Panc1 (cell line): ENCODE measurements at regions not wholly inside any gene's neighbourhood (a gene's known extent, or its start where the extent isn't known, plus 50 kb on each side); places are given as distances from the start of the nearest gene placed in this dataset.
"Not testable (repeated sequence)": the region's sequence is repeated elsewhere in the genome, so short reads cannot be mapped to it uniquely, and the experiment has no call there.

Source experiments
- ATAC-seq: fragments of 200-7000 bp; cut with Tn5 transposase; 2 replicates; pipeline ENCODE4 v1.9.1; 2020; ENCODE audit warnings: mild to moderate bottlenecking, moderate library complexity
- BruUV-seq: library from RNA; stranded (reverse); fragments of 400-500 nt; replicated peaks from 2 replicates; lab custom pipeline; 2021; lab: Mats Ljungman, UMichigan
- CTCF ChIA-PET: fragments of 300-600 bp; sonication (Branson Sonifier 250); formaldehyde crosslinking; loops from one replicate; lab custom pipeline; 2022; ENCODE audit warnings: antibody characterized with exemption; lab: Charles Lee
- POLR2A ChIA-PET: fragments of 300-600 bp; sonication (Branson Sonifier 250); formaldehyde crosslinking; loops from one replicate; lab custom pipeline; 2022; ENCODE audit warnings: antibody characterized with exemption; lab: Charles Lee
- DNase-seq: peaks from one replicate; pipeline ENCODE4 v3.0.0-alpha.2; 2010; ENCODE audit warnings: low read depth, low spot score
- H3K27ac ChIP-seq: 2 replicates; pipeline ENCODE4 v1.5.1; 2011; ENCODE audit warnings: mild to moderate bottlenecking, low read length, inconsistent platforms
- H3K27me3 ChIP-seq: fragments of 200-500 bp; sonication (Bioruptor generic); 2 replicates; pipeline ENCODE4 v1.6.0; 2014; ENCODE audit warnings: low read length, inconsistent platforms; ENCODE audit not compliant: control insufficient read depth, insufficient read depth
- H3K36me3 ChIP-seq: fragments of 200-500 bp; sonication (Bioruptor generic); 2 replicates; pipeline ENCODE4 v1.5.1; 2014; ENCODE audit warnings: inconsistent platforms, mild to moderate bottlenecking, low read length, moderate library complexity; ENCODE audit not compliant: control insufficient read depth, insufficient read depth
- H3K4me1 ChIP-seq: 2 replicates; pipeline ENCODE4 v1.5.1; 2011; ENCODE audit warnings: inconsistent platforms, mild to moderate bottlenecking, low read length, moderate library complexity; ENCODE audit not compliant: control insufficient read depth, insufficient read depth
- H3K4me3 ChIP-seq, 2 experiments: 2 replicates each; pipeline ENCODE4 v1.5.1; 2011 to 2012; ENCODE audit warnings: low read depth in 2 of 2, low read length in 2 of 2, mild to moderate bottlenecking in 2 of 2, inconsistent platforms in 1 of 2, moderate library complexity in 1 of 2
- H3K9me3 ChIP-seq: fragments of 200-500 bp; sonication (Bioruptor generic); 2 replicates; pipeline ENCODE4 v1.5.1; 2014; ENCODE audit warnings: low read depth, mild to moderate bottlenecking, inconsistent platforms, low read length, moderate library complexity; ENCODE audit not compliant: control insufficient read depth, insufficient read depth
- CTCF ChIP-seq: fragments of 450-650 bp; IDR thresholded peaks from 2 replicates; pipeline ENCODE4 v1.5.1; 2017; ENCODE audit warnings: mild to moderate bottlenecking
- POLR2AphosphoS5 ChIP-seq: IDR thresholded peaks from 2 replicates; pipeline ENCODE4 v1.6.1; 2012; ENCODE audit warnings: mild to moderate bottlenecking, low read depth, low read length, moderate library complexity
- REST ChIP-seq, 2 experiments: IDR thresholded peaks; 2 replicates each; pipeline ENCODE4 v1.6.1; 2011 to 2012; ENCODE audit warnings: low read depth in 2 of 2, control low read depth in 1 of 2, low read length in 1 of 2, mild to moderate bottlenecking in 1 of 2, moderate library complexity in 1 of 2; ENCODE audit not compliant: insufficient read depth in 1 of 2
- SIN3A ChIP-seq: IDR thresholded peaks from 2 replicates; pipeline ENCODE4 v1.6.1; 2012; ENCODE audit warnings: low read depth, mild to moderate bottlenecking, low read length, moderate library complexity, borderline replicate concordance; ENCODE audit not compliant: insufficient read depth
- TCF7L2 ChIP-seq: IDR thresholded peaks from 2 replicates; pipeline ENCODE4 v1.6.1; 2011; ENCODE audit warnings: mild to moderate bottlenecking, low read depth, low read length, inconsistent platforms
- in situ Hi-C: cut with HindIII; loops from 2 replicates; pipeline ENCODE4 v1.10.0; 2016; ENCODE audit warnings: low sequenced_read_pairs, low pct_unique_long_range_greater_than_20kb
- intact Hi-C: fragments of 100-400 bp; cut with micrococcal nuclease; formaldehyde crosslinking; loops from one replicate; pipeline ENCODE4 v1.10.0; 2022; ENCODE audit not compliant: unreplicated experiment

- no peak for ATAC-seq
- no peak for DNase-seq
- CTCF ChIA-PET: no interaction called here
- POLR2A ChIA-PET: no interaction called here
- Histone ChIP-seq H3K27me3 (no peaks in the 10 kb centered on the region), H3K27ac (no peak overlapping the region), H3K4me1 (no peaks in the 10 kb centered on the region), H3K9me3 (no peaks in the 10 kb centered on the region), H3K4me3 (no peak overlapping the region), H3K36me3 (no peaks in the 10 kb centered on the region)
- no TSS peak for BruUV-seq
- in situ Hi-C loops (no loop called here), intact Hi-C loops (loop anchor here (10.0 kb wide), 1 partner anchor 1976 kb away; no protein-coding TSS in a partner anchor)
- no peak for TF ChIP-seq CTCF
- TF ChIP-seq REST (IDR thresholded peaks at IDR 0.05; ENCODE audit: insufficient read depth in 1 of 2, low read depth in 2 of 2, low read length in 1 of 2): no peak
- TF ChIP-seq TCF7L2: no peak
- TF ChIP-seq POLR2AphosphoS5: no peak
- no peak for TF ChIP-seq SIN3A
These were observed 1073.1 kb downstream of the EPHA3 start for GRCh38 chr3:90180543-90180942.

DNA sequence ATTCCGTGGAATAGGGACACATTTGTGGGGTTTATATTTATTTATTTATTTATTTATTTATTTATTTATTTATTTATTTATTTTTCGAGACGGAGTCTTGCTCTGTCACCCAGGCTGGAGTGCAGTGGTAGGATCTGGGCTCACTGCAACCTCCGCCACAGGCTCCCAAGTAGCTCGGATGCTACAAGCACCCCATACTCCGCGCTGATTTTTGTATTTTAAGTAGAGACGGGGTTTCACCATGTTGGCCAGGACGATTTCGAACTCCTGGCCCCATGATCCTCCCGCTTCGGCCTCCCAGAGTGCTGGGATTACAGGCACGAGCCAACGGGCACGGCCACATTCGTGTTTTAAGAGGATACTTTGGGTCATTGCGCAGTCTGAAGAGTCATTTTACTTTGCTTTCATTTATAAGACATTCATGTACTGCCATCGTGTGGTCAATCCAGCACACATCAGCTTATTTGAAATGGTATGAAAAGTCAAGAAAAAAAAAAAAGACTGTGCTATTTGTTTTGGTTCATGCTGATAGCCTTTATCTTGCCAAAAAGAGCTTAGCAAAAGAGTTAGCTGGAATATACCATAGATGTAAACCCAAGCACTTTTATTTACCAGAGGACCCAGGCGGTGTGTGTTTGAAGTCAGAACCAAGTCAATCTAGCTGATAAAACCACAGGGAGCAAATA, 1075.0 kb downstream of the EPHA3 start:
- BruUV-seq, H3K36me3 ChIP-seq, in situ Hi-C loops, DNase-seq, H3K9me3 ChIP-seq, H3K4me1 ChIP-seq, H3K27me3 ChIP-seq, H3K27ac ChIP-seq, POLR2A ChIA-PET: not testable (repeated sequence)
- CTCF ChIA-PET: interaction anchor here (0.6 kb wide), 1 partner anchor 1003 kb away, joined by 4 read pairs; no protein-coding TSS in a partner anchor
- intact Hi-C loops: loop anchor here (10.0 kb wide), 1 partner anchor 1978 kb away; no protein-coding TSS in a partner anchor
- peak; percentile 83 for ATAC-seq
- peak overlapping the region; percentile 18 to 46; a peak in 3 of 4 replicates for H3K4me3 ChIP-seq
- TF ChIP-seq CTCF: peak; percentile 43; the same call in 1 of the 2 replicates
